Upper lobe of left lung (tissue), 6 donors: ENCODE measurements at regions not wholly inside any gene's neighbourhood (a gene's known extent, or its start where the extent isn't known, plus 50 kb on each side); places are given as distances from the start of the nearest gene placed in this dataset.
"Not testable (repeated sequence)": the region's sequence is repeated elsewhere in the genome, so short reads cannot be mapped to it uniquely, and the experiment has no call there.

Source experiments
- ATAC-seq, 2 donors: fragments of 200-7000 bp; cut with Tn5 transposase; one replicate each; pipeline ENCODE4 v1.9.1; 2022; ENCODE audit warnings: mild to moderate bottlenecking in 2 of 2, moderate library complexity in 2 of 2; ENCODE audit not compliant: low FRiP score in 2 of 2
- DNase-seq, 2 donors: peaks; one replicate each; pipeline ENCODE4 v3.0.0-alpha.2; 2019 to 2020
- H3K27ac ChIP-seq, 4 donors: fragments of 200-600 bp; sonication (generic); one replicate each; pipeline ENCODE4 v1.5.1; 2016 to 2019
- H3K27me3 ChIP-seq, 4 donors: fragments of 200-600 bp; sonication (generic); one replicate each; pipeline ENCODE4 v1.5.1; 2017 to 2019
- H3K36me3 ChIP-seq, 4 donors: fragments of 200-600 bp; sonication (generic); one replicate each; pipeline ENCODE4 v1.5.1; 2016 to 2019
- H3K4me1 ChIP-seq, 4 donors: fragments of 200-600 bp; sonication (generic); one replicate each; pipeline ENCODE4 v1.5.1; 2018 to 2019
- H3K4me3 ChIP-seq, 4 donors: fragments of 200-600 bp; sonication (generic); one replicate each; pipeline ENCODE4 v1.5.1; 2017 to 2019; ENCODE audit warnings: mild to moderate bottlenecking in 2 of 4, moderate library complexity in 1 of 4
- H3K9me3 ChIP-seq, 4 donors: fragments of 200-600 bp; sonication (generic); one replicate each; pipeline ENCODE4 v1.5.1; 2018 to 2019
- EP300 ChIP-seq, 4 donors: sonication (generic); formaldehyde crosslinking; IDR thresholded peaks; one replicate each; pipeline ENCODE4 v1.5.1; 2017; ENCODE audit warnings: antibody characterized with exemption in 4 of 4, control low read depth in 2 of 4
- POLR2A ChIP-seq, 4 donors: fragments of 450-650 bp; IDR thresholded peaks; one replicate each; pipeline ENCODE4 v1.5.1; 2016 to 2017; ENCODE audit warnings: antibody characterized with exemption in 4 of 4, mild to moderate bottlenecking in 2 of 4
- POLR2AphosphoS5 ChIP-seq, 2 donors: sonication (generic); formaldehyde crosslinking; IDR thresholded peaks; one replicate each; pipeline ENCODE4 v1.5.1; 2017; ENCODE audit warnings: antibody characterized with exemption in 2 of 2
- WGBS, 2 donors: methylation state at CpG; one replicate each; pipeline ENCODE4 v1.1.5; 2017 to 2018; 5-methylcytosine and 5-hydroxymethylcytosine counted together
- TF ChIP-seq, protein P1 (sequence below), 6 experiments: fragments of 450-650 bp in 4 of 6; fragments of 200-600 bp in 2 of 6; sonication (generic) in 2 of 6; IDR thresholded peaks; one replicate each; pipeline ENCODE4 v1.5.1; 2016 to 2019; ENCODE audit warnings: antibody characterized with exemption in 6 of 6
- donor health status: DM: no; HTN: no; CAD: no; lungs with moderate emphysema.
- donor health status: DM: no; HTN: yes; CAD: no; lungs with severe emphysema.

GRCh38 chr1:112855152-112855828, 100.7 kb downstream of the SLC16A1 start:
- peaks cover 0 to 11% (median 3%) of the 10 kb centered on the region in 4 donors for H3K4me1 ChIP-seq
- TF ChIP-seq POLR2A (IDR thresholded peaks at IDR 0.05) = no peak
- no peak for TF ChIP-seq EP300 (IDR thresholded peaks at IDR 0.05)
- TF ChIP-seq, protein P1, sequence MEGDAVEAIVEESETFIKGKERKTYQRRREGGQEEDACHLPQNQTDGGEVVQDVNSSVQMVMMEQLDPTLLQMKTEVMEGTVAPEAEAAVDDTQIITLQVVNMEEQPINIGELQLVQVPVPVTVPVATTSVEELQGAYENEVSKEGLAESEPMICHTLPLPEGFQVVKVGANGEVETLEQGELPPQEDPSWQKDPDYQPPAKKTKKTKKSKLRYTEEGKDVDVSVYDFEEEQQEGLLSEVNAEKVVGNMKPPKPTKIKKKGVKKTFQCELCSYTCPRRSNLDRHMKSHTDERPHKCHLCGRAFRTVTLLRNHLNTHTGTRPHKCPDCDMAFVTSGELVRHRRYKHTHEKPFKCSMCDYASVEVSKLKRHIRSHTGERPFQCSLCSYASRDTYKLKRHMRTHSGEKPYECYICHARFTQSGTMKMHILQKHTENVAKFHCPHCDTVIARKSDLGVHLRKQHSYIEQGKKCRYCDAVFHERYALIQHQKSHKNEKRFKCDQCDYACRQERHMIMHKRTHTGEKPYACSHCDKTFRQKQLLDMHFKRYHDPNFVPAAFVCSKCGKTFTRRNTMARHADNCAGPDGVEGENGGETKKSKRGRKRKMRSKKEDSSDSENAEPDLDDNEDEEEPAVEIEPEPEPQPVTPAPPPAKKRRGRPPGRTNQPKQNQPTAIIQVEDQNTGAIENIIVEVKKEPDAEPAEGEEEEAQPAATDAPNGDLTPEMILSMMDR (IDR thresholded peaks at IDR 0.05) = no peak
- no peak for TF ChIP-seq POLR2AphosphoS5 (IDR thresholded peaks at IDR 0.05)
- ATAC-seq (no peak), DNase-seq (no peak)
- H3K4me3 ChIP-seq = peak overlapping the region in 3 of 4 donors; percentile 27 to 35 (median 29)
- H3K36me3 ChIP-seq = no peaks in the 10 kb centered on the region
- H3K9me3 ChIP-seq = no peaks in the 10 kb centered on the region
- no peak overlapping the region for H3K27ac ChIP-seq
- peaks cover 0 to 5% (median 2%) of the 10 kb centered on the region in 4 donors for H3K27me3 ChIP-seq
- 57 to 65% methylated on average over 6 of the region's 6 CpGs for WGBS, 2 donors

DNA sequence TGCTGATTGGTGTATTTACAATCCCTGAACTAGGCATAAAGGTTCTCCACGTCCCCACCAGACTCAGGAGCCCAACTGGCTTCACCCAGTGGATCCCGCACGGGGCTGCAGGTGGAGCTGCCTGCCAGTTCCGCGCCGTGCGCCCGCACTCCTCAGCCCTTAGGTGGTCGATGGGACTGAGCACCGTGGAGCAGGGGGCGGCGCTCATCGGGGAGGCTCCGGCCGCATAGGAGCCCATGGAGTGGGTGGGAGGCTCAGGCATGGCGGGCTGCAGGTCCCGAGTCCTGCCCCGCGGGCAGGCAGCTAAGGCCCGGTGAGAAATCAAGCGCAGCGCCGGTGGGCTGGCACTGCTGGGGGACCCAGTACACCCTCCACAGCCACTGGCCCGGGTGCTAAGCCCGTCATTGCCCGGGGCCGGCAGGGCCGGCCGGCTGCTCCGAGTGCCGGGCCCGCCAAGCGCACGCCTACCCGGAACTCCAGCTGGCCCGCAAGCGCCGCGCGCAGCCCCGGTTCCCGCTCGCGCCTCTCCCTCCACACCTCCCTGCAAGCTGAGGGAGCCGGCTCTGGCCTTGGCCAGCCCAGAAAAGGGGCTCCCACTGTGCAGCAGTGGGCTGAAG, 101.5 kb downstream of the SLC16A1 start:
- ATAC-seq, H3K36me3 ChIP-seq, H3K27ac ChIP-seq, H3K9me3 ChIP-seq: not testable (repeated sequence)
- H3K4me1 ChIP-seq = peaks cover 5 to 19% (median 11%) of the 10 kb centered on the region in 4 donors
- peaks cover 0 to 13% (median 5%) of the 10 kb centered on the region in 4 donors for H3K27me3 ChIP-seq
- peak overlapping the region in 3 of 4 donors; percentile 27 to 35 (median 29) for H3K4me3 ChIP-seq
- peak in 1 of 2 donors; percentile 87 for DNase-seq
- WGBS, 2 donors = 34 to 37% methylated on average over 22 to 35 of the region's 45 CpGs

GRCh38 chr1:112853915-112854314, 102.1 kb downstream of the SLC16A1 start:
- H3K4me1 ChIP-seq = peaks cover 7 to 22% (median 15%) of the 10 kb centered on the region in 4 donors
- not testable (repeated sequence) for H3K9me3 ChIP-seq, H3K4me3 ChIP-seq, H3K36me3 ChIP-seq, H3K27ac ChIP-seq, DNase-seq, ATAC-seq
- peaks cover 0 to 17% (median 7%) of the 10 kb centered on the region in 4 donors for H3K27me3 ChIP-seq
- WGBS, 2 donors = 90 to 93% methylated on average over 8 of the region's 8 CpGs

- ATAC-seq (no peak), DNase-seq (no peak)
- Histone ChIP-seq H3K4me3 (no peak overlapping the region), H3K4me1 (peaks cover 7 to 22% (median 15%) of the 10 kb centered on the region in 4 donors), H3K27me3 (peaks cover 0 to 17% (median 7%) of the 10 kb centered on the region in 4 donors), H3K36me3 (no peaks in the 10 kb centered on the region), H3K27ac (no peak overlapping the region), H3K9me3 (no peaks in the 10 kb centered on the region)
- 92 to 93% methylated on average over 2 of the region's 2 CpGs for WGBS, 2 donors
- TF ChIP-seq POLR2AphosphoS5 (IDR thresholded peaks at IDR 0.05) = no peak
- no peak for TF ChIP-seq EP300 (IDR thresholded peaks at IDR 0.05)
- no peak for TF ChIP-seq POLR2A (IDR thresholded peaks at IDR 0.05)
- TF ChIP-seq, protein P1 (IDR thresholded peaks at IDR 0.05) = no peak
Measured at GRCh38 chr1:112852934-112853333, 103.1 kb downstream of the SLC16A1 start.

GRCh38 chr1:112852276-112852675, 103.7 kb downstream of the SLC16A1 start:
- H3K27me3 ChIP-seq = peaks cover 0 to 17% (median 7%) of the 10 kb centered on the region in 4 donors
- H3K4me1 ChIP-seq = peaks cover 7 to 22% (median 15%) of the 10 kb centered on the region in 4 donors
- H3K27ac ChIP-seq = no peak overlapping the region
- 86 to 89% methylated on average over 10 of the region's 10 CpGs for WGBS, 2 donors
- no peaks in the 10 kb centered on the region for H3K9me3 ChIP-seq
- ATAC-seq (no peak), DNase-seq (no peak)
- H3K36me3 ChIP-seq = no peaks in the 10 kb centered on the region
- TF ChIP-seq, protein P1 (IDR thresholded peaks at IDR 0.05) = no peak
- TF ChIP-seq POLR2A (IDR thresholded peaks at IDR 0.05) (no peak), EP300 (IDR thresholded peaks at IDR 0.05) (no peak), POLR2AphosphoS5 (IDR thresholded peaks at IDR 0.05) (no peak)
- H3K4me3 ChIP-seq = no peak overlapping the region
